ENCODE measurements at regions not wholly inside any gene's neighbourhood (a gene's known extent, or its start where the extent isn't known, plus 50 kb on each side); places are given as distances from the start of the nearest gene placed in this dataset.

DNA sequence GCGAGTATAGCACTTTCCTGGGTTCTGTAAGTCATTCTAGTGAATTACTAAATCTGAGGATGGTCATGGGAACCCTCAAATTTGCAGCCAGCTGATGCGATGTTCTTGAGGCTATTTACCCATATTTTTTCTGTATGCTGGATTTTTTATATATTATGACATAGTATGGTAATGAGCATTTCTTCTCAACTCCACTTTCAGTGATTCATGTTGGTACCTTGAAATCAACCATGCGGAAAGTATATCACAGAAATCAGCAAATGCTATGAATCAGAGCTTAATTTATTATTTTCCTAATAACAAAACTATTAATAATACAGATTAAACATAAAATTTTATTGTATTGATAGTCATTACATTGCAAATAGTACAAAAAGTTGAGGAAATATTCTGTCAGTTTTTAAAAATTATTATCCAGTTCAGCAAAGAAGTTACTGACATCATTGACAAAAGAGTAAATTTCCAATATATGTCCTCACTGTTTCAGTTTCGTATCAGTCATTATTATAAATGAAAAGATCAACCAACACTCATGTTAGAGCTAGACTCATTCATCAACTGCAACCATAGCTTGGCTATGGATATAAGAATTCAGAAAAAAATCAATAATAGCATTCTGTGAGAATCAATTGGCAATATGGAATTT is 164.3 kb upstream of the SETMAR start:
- TF ChIP-seq, protein P1, sequence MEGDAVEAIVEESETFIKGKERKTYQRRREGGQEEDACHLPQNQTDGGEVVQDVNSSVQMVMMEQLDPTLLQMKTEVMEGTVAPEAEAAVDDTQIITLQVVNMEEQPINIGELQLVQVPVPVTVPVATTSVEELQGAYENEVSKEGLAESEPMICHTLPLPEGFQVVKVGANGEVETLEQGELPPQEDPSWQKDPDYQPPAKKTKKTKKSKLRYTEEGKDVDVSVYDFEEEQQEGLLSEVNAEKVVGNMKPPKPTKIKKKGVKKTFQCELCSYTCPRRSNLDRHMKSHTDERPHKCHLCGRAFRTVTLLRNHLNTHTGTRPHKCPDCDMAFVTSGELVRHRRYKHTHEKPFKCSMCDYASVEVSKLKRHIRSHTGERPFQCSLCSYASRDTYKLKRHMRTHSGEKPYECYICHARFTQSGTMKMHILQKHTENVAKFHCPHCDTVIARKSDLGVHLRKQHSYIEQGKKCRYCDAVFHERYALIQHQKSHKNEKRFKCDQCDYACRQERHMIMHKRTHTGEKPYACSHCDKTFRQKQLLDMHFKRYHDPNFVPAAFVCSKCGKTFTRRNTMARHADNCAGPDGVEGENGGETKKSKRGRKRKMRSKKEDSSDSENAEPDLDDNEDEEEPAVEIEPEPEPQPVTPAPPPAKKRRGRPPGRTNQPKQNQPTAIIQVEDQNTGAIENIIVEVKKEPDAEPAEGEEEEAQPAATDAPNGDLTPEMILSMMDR (IDR thresholded peaks at IDR 0.05; ENCODE audit: poor library complexity, severe bottlenecking) = no peak
- TF ChIP-seq EZH2 (IDR thresholded peaks at IDR 0.05; ENCODE audit: borderline replicate concordance, insufficient read depth, low read length, poor library complexity, severe bottlenecking) (no peak), EP300 (conservative IDR thresholded peaks at IDR 0.05; ENCODE audit: poor library complexity, severe bottlenecking) (no peak), TAF1 (IDR thresholded peaks at IDR 0.05; ENCODE audit: low read depth) (no peak), POLR2AphosphoS5 (IDR thresholded peaks at IDR 0.05) (no peak)
- TF ChIP-seq, protein P2, sequence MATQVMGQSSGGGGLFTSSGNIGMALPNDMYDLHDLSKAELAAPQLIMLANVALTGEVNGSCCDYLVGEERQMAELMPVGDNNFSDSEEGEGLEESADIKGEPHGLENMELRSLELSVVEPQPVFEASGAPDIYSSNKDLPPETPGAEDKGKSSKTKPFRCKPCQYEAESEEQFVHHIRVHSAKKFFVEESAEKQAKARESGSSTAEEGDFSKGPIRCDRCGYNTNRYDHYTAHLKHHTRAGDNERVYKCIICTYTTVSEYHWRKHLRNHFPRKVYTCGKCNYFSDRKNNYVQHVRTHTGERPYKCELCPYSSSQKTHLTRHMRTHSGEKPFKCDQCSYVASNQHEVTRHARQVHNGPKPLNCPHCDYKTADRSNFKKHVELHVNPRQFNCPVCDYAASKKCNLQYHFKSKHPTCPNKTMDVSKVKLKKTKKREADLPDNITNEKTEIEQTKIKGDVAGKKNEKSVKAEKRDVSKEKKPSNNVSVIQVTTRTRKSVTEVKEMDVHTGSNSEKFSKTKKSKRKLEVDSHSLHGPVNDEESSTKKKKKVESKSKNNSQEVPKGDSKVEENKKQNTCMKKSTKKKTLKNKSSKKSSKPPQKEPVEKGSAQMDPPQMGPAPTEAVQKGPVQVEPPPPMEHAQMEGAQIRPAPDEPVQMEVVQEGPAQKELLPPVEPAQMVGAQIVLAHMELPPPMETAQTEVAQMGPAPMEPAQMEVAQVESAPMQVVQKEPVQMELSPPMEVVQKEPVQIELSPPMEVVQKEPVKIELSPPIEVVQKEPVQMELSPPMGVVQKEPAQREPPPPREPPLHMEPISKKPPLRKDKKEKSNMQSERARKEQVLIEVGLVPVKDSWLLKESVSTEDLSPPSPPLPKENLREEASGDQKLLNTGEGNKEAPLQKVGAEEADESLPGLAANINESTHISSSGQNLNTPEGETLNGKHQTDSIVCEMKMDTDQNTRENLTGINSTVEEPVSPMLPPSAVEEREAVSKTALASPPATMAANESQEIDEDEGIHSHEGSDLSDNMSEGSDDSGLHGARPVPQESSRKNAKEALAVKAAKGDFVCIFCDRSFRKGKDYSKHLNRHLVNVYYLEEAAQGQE (IDR thresholded peaks at IDR 0.05; ENCODE audit: borderline replicate concordance) = no peak

All from neural cell (in vitro differentiated cells).